Epithelial cell of esophagus (primary cell): ENCODE measurements at regions not wholly inside any gene's neighbourhood (a gene's known extent, or its start where the extent isn't known, plus 50 kb on each side); places are given as distances from the start of the nearest gene placed in this dataset.

ENCODE experiments used
- DNase-seq: peaks from one replicate; pipeline ENCODE4 v3.0.0; 2010; ENCODE audit warnings: low read depth
- H3K4me3 ChIP-seq: 2 replicates; pipeline ENCODE4 v1.5.1; 2011; ENCODE audit warnings: mild to moderate bottlenecking, low read length, control low read depth
- TF ChIP-seq, protein P1 (sequence below): IDR thresholded peaks from 2 replicates; pipeline ENCODE4 v1.5.1; 2011; ENCODE audit warnings: low read depth, mild to moderate bottlenecking, low read length, control low read depth, inconsistent platforms; ENCODE audit not compliant: insufficient read depth; ENCODE audit errors: missing control alignments

DNA sequence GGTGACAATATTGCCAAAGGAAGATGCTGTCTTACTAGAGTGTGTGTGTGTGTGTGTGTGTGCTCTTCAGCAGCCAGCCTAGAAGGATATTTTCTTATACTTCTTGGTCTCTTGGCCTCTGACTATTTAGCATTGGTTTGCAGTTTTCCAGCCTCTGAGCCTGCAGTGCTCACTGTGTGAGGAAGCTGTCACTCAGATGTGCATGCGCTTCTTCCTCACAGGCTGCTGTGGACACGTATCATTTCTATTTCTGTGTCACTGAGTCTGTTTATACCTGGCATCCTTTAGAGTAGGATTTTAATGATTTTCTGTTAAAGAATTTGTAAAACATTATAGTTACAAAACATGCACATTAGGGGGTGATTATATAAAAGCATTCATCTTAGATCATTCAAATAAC lies 83.3 kb downstream of the ALDH8A1 start:
- no peak for DNase-seq
- TF ChIP-seq, protein P1, sequence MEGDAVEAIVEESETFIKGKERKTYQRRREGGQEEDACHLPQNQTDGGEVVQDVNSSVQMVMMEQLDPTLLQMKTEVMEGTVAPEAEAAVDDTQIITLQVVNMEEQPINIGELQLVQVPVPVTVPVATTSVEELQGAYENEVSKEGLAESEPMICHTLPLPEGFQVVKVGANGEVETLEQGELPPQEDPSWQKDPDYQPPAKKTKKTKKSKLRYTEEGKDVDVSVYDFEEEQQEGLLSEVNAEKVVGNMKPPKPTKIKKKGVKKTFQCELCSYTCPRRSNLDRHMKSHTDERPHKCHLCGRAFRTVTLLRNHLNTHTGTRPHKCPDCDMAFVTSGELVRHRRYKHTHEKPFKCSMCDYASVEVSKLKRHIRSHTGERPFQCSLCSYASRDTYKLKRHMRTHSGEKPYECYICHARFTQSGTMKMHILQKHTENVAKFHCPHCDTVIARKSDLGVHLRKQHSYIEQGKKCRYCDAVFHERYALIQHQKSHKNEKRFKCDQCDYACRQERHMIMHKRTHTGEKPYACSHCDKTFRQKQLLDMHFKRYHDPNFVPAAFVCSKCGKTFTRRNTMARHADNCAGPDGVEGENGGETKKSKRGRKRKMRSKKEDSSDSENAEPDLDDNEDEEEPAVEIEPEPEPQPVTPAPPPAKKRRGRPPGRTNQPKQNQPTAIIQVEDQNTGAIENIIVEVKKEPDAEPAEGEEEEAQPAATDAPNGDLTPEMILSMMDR: no peak
- H3K4me3 ChIP-seq: no peak overlapping the region

DNA sequence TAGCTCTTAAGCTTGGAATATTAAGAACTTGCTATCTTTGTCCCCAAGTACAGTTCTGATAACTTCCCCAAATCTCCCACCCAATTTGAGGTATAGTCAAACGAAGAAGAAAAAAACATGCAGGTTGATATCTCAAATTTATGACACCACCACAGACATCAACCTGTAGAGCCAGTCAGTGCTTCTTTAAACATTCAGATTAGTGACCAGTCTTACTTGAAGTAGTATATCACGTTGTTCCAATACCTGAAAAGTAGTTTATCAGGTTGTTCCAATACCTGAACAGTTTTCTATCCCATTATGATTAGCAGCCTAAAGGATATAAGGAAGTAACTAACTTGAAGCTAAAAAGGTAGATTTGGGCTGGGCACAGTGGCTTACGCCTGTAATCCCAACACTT lies 85.3 kb downstream of the ALDH8A1 start:
- TF ChIP-seq, protein P1: no peak
- no peak overlapping the region for H3K4me3 ChIP-seq
- DNase-seq: no peak

DNA sequence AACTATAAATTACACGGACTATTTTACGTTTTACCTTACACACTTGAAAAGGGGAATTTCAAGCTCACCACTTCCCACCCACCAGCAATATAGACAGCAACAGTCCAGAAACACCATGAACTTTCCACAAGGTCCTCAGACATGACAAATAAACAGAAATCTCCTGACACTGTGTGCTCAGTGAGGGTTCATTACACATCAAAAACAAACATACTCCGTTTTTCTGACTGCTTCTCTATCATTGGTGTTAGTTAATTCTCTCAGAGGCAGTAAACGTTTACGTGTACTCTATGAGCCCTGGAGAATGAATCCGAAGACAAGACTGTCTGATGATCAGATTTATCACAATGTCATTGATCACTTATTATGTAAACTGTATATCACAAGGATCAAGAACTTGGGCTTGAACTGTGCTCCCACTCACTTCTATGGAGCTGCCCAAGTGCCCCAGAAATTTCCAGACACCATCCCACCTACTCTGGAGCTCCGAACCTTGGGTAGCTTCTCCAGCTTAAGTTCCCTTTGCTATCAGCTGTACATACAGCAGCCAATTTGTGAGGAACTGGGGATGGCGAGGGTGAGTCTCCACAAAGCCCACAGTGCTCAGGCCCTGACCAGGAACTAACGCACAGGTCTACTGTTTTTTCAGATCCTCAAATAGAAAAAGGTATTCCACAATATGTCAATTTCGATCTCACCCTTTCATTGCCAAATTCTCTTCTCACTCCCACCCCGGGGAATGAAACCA lies 86.0 kb downstream of the ALDH8A1 start:
- TF ChIP-seq, protein P1: no peak
- no peak for DNase-seq
- H3K4me3 ChIP-seq: no peak overlapping the region

DNA sequence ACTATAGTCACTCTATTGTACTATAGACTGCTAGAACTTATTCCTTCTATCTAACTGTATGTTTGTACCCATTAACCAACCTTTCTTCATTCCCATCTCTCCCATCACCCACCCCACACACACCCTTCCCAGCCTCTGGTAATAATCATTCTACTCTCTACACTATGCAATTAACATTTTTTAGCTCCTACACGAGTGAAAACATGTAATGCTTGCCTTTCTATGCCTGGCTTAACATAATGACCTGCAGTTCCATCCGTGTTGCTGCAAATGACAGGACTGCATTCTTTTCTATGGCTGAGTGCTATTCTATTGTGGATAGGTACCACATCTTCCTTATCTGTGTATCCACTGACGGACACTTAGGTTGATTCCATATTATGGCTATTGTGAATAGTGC lies 95.5 kb downstream of the ALDH8A1 start:
- TF ChIP-seq, protein P1: no peak
- no peak for DNase-seq
- H3K4me3 ChIP-seq: no peak overlapping the region

DNA sequence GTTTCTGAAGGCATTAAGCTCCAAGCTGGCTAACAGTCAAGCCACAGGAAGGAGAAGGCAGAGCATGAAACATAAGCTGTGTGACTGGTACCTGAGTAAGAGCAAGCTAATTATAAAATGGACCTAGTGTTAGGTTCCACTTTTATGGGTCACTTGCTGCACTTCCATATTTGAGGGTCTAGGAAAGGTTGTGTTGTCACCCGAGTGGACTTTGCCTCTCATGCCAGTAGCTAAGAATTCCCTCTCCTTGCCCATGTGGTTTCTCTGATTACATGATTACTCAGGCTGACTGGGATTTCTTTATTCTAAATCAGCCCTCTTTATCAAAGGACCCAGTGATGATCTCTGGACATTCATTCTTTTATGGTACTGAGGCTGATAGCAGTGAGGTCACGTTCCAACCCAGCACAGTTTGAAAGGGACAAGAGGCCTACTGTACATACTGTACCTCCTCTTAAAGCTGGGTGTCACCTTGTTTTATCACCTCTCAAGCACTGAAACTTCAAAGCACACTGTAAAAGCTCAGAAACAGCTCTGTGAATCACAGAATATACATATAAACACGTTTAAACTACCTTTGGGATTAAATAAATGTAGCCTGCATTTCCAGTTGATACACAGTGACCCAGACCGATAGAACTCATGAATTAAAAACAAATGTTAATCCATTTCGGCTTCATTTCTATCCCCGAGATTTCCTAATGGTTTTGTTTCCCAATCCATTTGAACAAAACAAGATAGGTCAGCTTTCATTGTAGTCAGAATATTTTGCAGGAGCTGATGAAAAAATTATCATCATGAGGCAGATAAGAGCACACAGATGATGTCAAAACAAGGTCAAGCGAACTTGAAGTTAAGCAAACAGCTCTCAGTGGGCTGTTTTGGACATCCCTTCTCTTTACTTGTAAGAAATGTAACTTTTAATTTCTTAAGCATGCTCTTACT lies 96.5 kb downstream of the ALDH8A1 start:
- DNase-seq: peak; percentile 16
- TF ChIP-seq, protein P1: no peak
- H3K4me3 ChIP-seq: no peak overlapping the region

DNA sequence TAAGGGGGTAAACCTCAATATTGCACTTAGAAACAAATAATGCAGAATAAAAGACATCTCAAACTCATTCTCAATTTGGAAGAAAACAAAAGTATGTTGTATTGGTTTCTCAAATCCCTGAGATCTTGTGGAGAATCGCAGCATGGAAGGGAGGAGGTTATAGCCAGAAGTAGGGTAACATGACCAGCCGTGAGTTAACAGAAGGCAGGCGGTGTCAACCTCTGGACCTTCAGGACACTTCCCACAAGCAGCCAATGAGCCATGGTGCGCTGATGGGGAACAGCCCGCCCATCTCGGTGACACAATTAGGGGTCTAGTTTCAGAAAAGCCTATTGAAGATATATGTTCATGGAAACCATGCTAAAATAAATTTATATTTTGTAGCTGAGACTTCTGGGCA lies 98.4 kb downstream of the ALDH8A1 start:
- TF ChIP-seq, protein P1: no peak
- H3K4me3 ChIP-seq: no peak overlapping the region
- DNase-seq: no peak
